GM20000 (cell line): ENCODE measurements at regions not wholly inside any gene's neighbourhood (a gene's known extent, or its start where the extent isn't known, plus 50 kb on each side); places are given as distances from the start of the nearest gene placed in this dataset.

Experiments
- DNase-seq: peaks from one replicate; pipeline ENCODE4 v3.0.0; 2012; ENCODE audit warnings: low spot score
- TF ChIP-seq, protein P1 (sequence below): IDR thresholded peaks from 2 replicates; pipeline ENCODE4 v1.5.1; 2012; ENCODE audit warnings: mild to moderate bottlenecking, control low read depth; ENCODE audit errors: extremely low read depth, missing control alignments

DNA sequence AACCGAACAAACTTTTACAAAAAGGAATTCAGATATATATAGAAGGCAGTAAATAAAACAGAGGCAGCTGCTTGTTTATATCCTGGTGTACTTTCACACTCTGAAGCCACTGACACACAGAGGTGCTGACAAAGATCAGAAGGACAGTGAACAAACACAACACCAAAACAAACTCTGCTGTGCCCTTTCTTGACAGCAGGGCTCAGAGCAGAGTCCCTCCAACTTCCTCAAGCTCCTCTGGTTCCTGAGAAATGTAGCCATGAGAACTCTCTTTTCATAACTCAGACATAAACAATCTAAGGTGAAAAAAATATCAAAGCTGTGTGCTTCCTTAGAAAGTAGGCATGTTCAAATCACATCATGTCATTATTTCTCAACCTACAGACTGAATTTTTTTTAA is 1052.8 kb upstream of the SPRY2 start:
- no peak for DNase-seq
- TF ChIP-seq, protein P1, sequence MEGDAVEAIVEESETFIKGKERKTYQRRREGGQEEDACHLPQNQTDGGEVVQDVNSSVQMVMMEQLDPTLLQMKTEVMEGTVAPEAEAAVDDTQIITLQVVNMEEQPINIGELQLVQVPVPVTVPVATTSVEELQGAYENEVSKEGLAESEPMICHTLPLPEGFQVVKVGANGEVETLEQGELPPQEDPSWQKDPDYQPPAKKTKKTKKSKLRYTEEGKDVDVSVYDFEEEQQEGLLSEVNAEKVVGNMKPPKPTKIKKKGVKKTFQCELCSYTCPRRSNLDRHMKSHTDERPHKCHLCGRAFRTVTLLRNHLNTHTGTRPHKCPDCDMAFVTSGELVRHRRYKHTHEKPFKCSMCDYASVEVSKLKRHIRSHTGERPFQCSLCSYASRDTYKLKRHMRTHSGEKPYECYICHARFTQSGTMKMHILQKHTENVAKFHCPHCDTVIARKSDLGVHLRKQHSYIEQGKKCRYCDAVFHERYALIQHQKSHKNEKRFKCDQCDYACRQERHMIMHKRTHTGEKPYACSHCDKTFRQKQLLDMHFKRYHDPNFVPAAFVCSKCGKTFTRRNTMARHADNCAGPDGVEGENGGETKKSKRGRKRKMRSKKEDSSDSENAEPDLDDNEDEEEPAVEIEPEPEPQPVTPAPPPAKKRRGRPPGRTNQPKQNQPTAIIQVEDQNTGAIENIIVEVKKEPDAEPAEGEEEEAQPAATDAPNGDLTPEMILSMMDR = no peak

DNA sequence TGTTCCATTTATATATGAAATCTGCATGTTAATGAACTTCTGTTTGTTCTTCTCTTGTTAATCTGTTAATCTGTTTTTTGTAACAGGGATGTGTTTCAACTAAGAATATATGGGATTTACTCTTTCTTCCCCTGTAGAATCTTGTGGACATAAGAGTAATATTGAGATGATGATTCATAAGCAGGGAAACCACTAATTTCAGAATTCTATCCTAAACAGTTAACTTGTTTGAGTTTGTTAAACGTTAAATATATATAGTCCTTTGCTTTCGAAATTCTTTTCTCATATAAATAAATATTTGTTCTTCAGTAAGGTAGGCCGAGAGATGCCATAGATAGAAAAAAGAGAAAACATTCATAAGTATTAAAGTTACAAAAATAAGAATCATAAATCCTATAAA is 1052.2 kb upstream of the SPRY2 start:
- no peak for DNase-seq
- TF ChIP-seq, protein P1 = no peak

DNA sequence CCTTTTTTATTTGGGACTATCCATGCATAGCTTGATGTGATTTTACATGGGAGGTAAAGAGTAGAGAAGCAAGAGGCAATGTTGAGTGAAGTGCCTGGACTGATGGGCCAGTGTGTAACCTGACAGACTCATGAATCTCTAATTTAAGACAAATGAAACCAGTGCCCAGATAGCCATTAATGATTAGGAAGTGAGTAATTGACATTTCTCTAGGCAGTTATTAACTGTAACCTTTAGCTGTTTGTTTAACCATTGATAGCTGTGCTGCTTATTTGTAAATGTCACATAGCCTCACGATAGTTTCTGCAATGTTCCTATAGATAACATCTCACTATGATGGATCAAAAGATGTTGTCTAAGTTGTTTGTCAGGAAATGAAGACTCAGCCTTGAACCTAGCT is 1047.5 kb upstream of the SPRY2 start:
- DNase-seq = no peak
- TF ChIP-seq, protein P1 = no peak

DNA sequence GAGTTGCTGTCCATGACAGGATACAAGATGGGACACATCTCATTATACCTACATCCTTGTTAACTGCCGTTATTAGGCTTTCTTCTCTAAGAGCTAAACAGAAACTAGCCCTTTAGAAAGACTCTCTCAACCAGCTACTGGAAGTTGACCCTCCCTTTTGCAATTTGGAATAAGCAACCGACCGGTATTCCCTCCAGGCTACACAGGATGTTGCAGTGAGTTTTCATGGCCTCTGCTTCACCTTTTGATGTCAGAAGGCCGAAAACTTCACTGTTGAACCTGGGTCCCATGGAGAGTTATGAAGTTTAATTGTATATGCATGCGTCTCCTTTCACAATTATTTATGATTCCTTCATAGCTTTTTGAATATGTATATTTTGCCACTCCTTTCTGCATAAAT is 1042.5 kb upstream of the SPRY2 start:
- DNase-seq = no peak
- TF ChIP-seq, protein P1 = no peak

DNA sequence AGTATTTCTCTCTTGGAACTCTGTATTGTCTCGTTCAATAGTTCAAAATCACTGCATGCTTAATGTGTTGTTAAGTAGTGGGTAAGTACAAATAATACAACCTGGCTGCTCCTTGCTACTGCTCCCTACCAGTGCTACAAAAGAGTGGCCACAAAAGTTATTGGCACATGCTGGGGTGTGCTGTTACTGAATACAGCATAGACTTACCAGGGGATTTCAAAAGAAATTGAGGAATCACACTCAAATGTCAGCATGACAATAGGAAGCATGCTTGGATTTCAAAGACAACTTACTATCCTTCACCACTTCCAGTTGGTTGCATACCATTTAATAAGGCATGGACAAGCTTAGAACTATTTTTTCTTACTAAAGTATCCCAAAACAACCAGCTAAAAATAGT is 1041.3 kb upstream of the SPRY2 start:
- TF ChIP-seq, protein P1 = no peak
- DNase-seq = no peak

DNA sequence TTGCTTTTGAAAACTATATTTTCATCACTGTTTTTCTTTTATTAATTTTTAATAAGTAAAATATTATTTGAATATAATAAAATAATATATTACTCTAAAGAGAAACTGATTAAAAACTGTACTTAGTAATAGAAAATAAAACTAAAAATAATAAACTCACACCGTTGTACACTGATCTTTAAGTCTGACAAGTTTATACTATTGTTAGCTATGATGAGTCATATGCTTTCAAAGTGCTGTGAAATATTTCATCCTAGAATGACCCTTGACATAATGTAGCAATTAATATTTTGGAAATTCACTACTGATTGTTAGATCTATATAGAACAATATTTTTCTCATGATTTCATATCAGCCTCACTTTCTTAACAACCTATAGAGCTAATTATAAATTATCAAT is 1040.6 kb upstream of the SPRY2 start:
- DNase-seq = no peak
- TF ChIP-seq, protein P1 = no peak

DNA sequence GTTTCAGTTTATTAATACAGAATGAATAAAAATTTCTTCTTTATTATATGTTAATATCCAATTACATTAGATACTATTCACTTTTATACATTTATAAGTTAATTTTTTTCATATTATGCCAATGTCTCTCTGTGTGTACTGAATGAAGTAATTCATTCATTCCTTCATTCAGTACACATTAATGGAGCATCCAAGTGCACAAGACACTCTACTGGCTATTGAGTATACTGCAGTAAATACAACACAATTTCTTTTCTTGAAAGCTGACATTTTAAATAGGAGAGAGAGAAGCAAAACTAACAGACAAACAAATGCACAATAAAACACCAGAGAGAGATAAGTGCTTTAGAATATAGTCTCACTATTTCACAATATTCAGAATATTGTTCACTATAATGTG is 1038.3 kb upstream of the SPRY2 start:
- no peak for DNase-seq
- TF ChIP-seq, protein P1 = no peak
